Transverse colon (tissue), 3 donors: ENCODE measurements at regions not wholly inside any gene's neighbourhood (a gene's known extent, or its start where the extent isn't known, plus 50 kb on each side); places are given as distances from the start of the nearest gene placed in this dataset.

Experiments used
- POLR2A ChIP-seq: fragments of 450-650 bp; IDR thresholded peaks from one replicate; pipeline ENCODE4 v1.6.1; 2016; ENCODE audit warnings: antibody characterized with exemption, mild to moderate bottlenecking, moderate library complexity
- TF ChIP-seq, protein P1 (sequence below), 5 experiments: fragments of 200-600 bp in 3 of 5; fragments of 450-650 bp in 2 of 5; sonication (generic) in 3 of 5; IDR thresholded peaks; 1 replicate in 2 of 5; 2 replicates in 3 of 5; pipeline ENCODE4 v1.5.1; 2016 to 2017; ENCODE audit warnings: antibody characterized with exemption in 5 of 5, inconsistent platforms in 3 of 5, mild to moderate bottlenecking in 2 of 5, moderate library complexity in 1 of 5

DNA sequence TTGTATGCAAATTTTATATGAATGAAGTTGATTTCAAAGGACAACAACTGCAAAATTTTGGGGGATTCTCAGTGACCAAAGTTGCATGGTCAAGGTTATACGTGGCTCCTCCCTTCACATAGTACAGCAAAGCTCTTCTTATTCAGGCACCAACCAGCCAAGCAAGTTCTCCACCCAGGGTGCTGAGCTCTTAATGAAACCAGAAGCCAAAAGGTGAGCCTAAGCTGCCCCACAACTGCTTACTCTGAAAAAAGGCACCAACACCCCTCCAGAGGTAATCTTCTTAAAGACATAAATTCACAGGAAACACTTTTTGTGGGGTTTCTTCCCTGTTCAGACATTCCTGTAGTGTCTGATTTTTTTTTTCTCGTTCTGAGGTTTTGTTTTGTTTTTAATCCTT is 106.1 kb upstream of the GMNC start:
- TF ChIP-seq POLR2A: no peak
- TF ChIP-seq, protein P1, sequence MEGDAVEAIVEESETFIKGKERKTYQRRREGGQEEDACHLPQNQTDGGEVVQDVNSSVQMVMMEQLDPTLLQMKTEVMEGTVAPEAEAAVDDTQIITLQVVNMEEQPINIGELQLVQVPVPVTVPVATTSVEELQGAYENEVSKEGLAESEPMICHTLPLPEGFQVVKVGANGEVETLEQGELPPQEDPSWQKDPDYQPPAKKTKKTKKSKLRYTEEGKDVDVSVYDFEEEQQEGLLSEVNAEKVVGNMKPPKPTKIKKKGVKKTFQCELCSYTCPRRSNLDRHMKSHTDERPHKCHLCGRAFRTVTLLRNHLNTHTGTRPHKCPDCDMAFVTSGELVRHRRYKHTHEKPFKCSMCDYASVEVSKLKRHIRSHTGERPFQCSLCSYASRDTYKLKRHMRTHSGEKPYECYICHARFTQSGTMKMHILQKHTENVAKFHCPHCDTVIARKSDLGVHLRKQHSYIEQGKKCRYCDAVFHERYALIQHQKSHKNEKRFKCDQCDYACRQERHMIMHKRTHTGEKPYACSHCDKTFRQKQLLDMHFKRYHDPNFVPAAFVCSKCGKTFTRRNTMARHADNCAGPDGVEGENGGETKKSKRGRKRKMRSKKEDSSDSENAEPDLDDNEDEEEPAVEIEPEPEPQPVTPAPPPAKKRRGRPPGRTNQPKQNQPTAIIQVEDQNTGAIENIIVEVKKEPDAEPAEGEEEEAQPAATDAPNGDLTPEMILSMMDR (IDR thresholded peaks at IDR 0.05): no peak
